Endothelial cell of umbilical vein (primary cell): ENCODE measurements at regions not wholly inside any gene's neighbourhood (a gene's known extent, or its start where the extent isn't known, plus 50 kb on each side); places are given as distances from the start of the nearest gene placed in this dataset.

Source experiments
- BruUV-seq: library from RNA; stranded (reverse); fragments of 400-500 nt; replicated peaks from 2 replicates; lab custom pipeline; 2021; lab: Mats Ljungman, UMichigan
- CTCF ChIA-PET: fragments of 300-600, 350-600 bp; sonication (Branson Sonifier 250); formaldehyde crosslinking; loops from one replicate; lab custom pipeline; 2021; ENCODE audit warnings: antibody characterized with exemption, inconsistent platforms; lab: Charles Lee
- POLR2A ChIA-PET: fragments of 300-600, 350-600 bp; sonication (Branson Sonifier 250); formaldehyde crosslinking; loops from one replicate; lab custom pipeline; 2021; ENCODE audit warnings: antibody characterized with exemption, inconsistent platforms; lab: Charles Lee
- DNase-seq: peaks from one replicate; pipeline ENCODE4 v3.0.0-alpha.2; 2011; ENCODE audit warnings: low read depth, low spot score
- FAIRE-seq: peaks from 2 replicates; lab custom pipeline; 2011; peaks lifted over from hg19 to GRCh38; lab: Jason Lieb, UNC
- H2AFZ ChIP-seq: 2 replicates; pipeline ENCODE4 v1.6.0; 2012; ENCODE audit warnings: low read depth, low read length, control low read depth, inconsistent platforms
- H3K27ac ChIP-seq: 2 replicates; pipeline ENCODE4 v1.5.1; 2011; ENCODE audit warnings: low read depth, mild to moderate bottlenecking, control low read depth, low read length, moderate library complexity; ENCODE audit not compliant: insufficient read depth
- H3K27me3 ChIP-seq, 2 experiments: 2 replicates each; pipeline versions ENCODE4 v1.6.0 to v1.6.1; 2011; ENCODE audit warnings: low read length in 2 of 2, mixed read lengths in 1 of 2; ENCODE audit not compliant: control insufficient read depth in 2 of 2, insufficient read depth in 2 of 2
- H3K36me3 ChIP-seq, 2 experiments: 2 replicates in 1 of 2; 3 replicates in 1 of 2; pipeline ENCODE4 v1.5.1; 2011; ENCODE audit warnings: low read length in 2 of 2, mild to moderate bottlenecking in 1 of 2, moderate library complexity in 1 of 2; ENCODE audit not compliant: control insufficient read depth in 2 of 2, insufficient read depth in 2 of 2; ENCODE audit errors: extremely low read depth in 1 of 2
- H3K4me1 ChIP-seq: 3 replicates; pipeline ENCODE4 v1.5.1; 2011; ENCODE audit warnings: mild to moderate bottlenecking, low read length; ENCODE audit not compliant: control insufficient read depth, insufficient read depth; ENCODE audit errors: extremely low read depth
- H3K4me2 ChIP-seq: 2 replicates; pipeline ENCODE4 v1.6.1; 2011; ENCODE audit warnings: low read length, control low read depth, mixed read lengths; ENCODE audit not compliant: insufficient read depth
- H3K4me3 ChIP-seq, 3 experiments: fragments of 200-600 bp in 1 of 3; sonication (generic), shearing (Covaris generic) in 1 of 3; replicated peaks in 1 of 3; 2 replicates each; pipeline ENCODE4 v1.5.1; 2011 to 2016; ENCODE audit warnings: control low read depth in 3 of 3, low read length in 3 of 3, mild to moderate bottlenecking in 2 of 3, inconsistent platforms in 1 of 3, low read depth in 1 of 3, moderate library complexity in 1 of 3; ENCODE audit not compliant: insufficient read depth in 1 of 3
- H3K79me2 ChIP-seq: 2 replicates; pipeline ENCODE4 v1.6.0; 2012; ENCODE audit warnings: low read length, inconsistent platforms; ENCODE audit not compliant: control insufficient read depth, insufficient read depth
- H3K9ac ChIP-seq: replicated peaks from 2 replicates; pipeline ENCODE3; 2011; ENCODE audit warnings: low read length, control low read depth; ENCODE audit not compliant: insufficient read depth; ENCODE audit errors: extremely low read depth
- H3K9me1 ChIP-seq: replicated peaks from 3 replicates; pipeline ENCODE4 v1.6.0; 2011; ENCODE audit warnings: mild to moderate bottlenecking, low read length; ENCODE audit not compliant: control insufficient read depth, insufficient read depth; ENCODE audit errors: extremely low read depth
- H3K9me3 ChIP-seq: replicated peaks from 2 replicates; pipeline ENCODE4 v1.5.1; 2012; ENCODE audit warnings: low read length, inconsistent platforms; ENCODE audit not compliant: control insufficient read depth, insufficient read depth
- H4K20me1 ChIP-seq: replicated peaks from 2 replicates; pipeline ENCODE3; 2011; ENCODE audit warnings: mild to moderate bottlenecking, low read length; ENCODE audit not compliant: control insufficient read depth, insufficient read depth; ENCODE audit errors: extremely low read depth
- CTCF ChIP-seq, 2 donors: IDR thresholded peaks; 1 replicate in 1 of 2; 2 replicates in 1 of 2; pipeline ENCODE4 v1.5.1; 2011; ENCODE audit warnings: low read length in 2 of 2, mild to moderate bottlenecking in 2 of 2, moderate library complexity in 2 of 2, control low read depth in 1 of 2, inconsistent platforms in 1 of 2, low read depth in 1 of 2; ENCODE audit not compliant: insufficient read depth in 1 of 2; ENCODE audit errors: extremely low read depth in 1 of 2
- EZH2 ChIP-seq: IDR thresholded peaks from 2 replicates; pipeline ENCODE4 v1.6.1; 2012; ENCODE audit warnings: borderline replicate concordance, low read depth, mild to moderate bottlenecking, moderate library complexity, low read length, inconsistent platforms; ENCODE audit not compliant: severe bottlenecking
- FOS ChIP-seq: IDR thresholded peaks from 2 replicates; pipeline ENCODE4 v1.6.1; 2011; ENCODE audit warnings: mild to moderate bottlenecking, low read length, moderate library complexity, borderline replicate concordance; ENCODE audit not compliant: insufficient read depth
- GATA2 ChIP-seq: IDR thresholded peaks from 2 replicates; pipeline ENCODE4 v1.7.0; 2011; ENCODE audit warnings: low read depth, mild to moderate bottlenecking, moderate library complexity, mixed read lengths, low read length; ENCODE audit not compliant: insufficient read length, insufficient read depth
- JUN ChIP-seq: IDR thresholded peaks from 2 replicates; pipeline ENCODE4 v1.6.1; 2011; ENCODE audit warnings: borderline replicate concordance, low read depth; ENCODE audit not compliant: insufficient read length, insufficient read depth
- MYC ChIP-seq: IDR thresholded peaks from one replicate; pipeline ENCODE4 v1.6.1; 2011; ENCODE audit warnings: mild to moderate bottlenecking, low read depth, low read length
- POLR2A ChIP-seq: IDR thresholded peaks from 2 replicates; pipeline ENCODE4 v1.6.1; 2012; ENCODE audit warnings: low read depth, mild to moderate bottlenecking, control low read depth, low read length
- POLR2AphosphoS5 ChIP-seq: IDR thresholded peaks from 2 replicates; pipeline ENCODE4 v1.6.1; 2012; ENCODE audit warnings: low read depth, mild to moderate bottlenecking, control low read depth, low read length, moderate library complexity; ENCODE audit not compliant: insufficient read depth
- dilution Hi-C: fragments of 300-500 bp; cut with MboI; formaldehyde crosslinking; loops from one replicate; pipeline ENCODE4 v1.15.0; 2019; ENCODE audit warnings: low sequenced_read_pairs; ENCODE audit not compliant: extremely low pct_ligation_motif_present
- intact Hi-C: fragments of 100-400 bp; cut with micrococcal nuclease; formaldehyde crosslinking; loops from one replicate; pipeline ENCODE4 v1.10.0; 2022
- TF ChIP-seq, protein P1 (sequence below): IDR thresholded peaks from 2 replicates; pipeline ENCODE4 v1.6.1; 2011; ENCODE audit not compliant: insufficient read depth, insufficient read length

DNA sequence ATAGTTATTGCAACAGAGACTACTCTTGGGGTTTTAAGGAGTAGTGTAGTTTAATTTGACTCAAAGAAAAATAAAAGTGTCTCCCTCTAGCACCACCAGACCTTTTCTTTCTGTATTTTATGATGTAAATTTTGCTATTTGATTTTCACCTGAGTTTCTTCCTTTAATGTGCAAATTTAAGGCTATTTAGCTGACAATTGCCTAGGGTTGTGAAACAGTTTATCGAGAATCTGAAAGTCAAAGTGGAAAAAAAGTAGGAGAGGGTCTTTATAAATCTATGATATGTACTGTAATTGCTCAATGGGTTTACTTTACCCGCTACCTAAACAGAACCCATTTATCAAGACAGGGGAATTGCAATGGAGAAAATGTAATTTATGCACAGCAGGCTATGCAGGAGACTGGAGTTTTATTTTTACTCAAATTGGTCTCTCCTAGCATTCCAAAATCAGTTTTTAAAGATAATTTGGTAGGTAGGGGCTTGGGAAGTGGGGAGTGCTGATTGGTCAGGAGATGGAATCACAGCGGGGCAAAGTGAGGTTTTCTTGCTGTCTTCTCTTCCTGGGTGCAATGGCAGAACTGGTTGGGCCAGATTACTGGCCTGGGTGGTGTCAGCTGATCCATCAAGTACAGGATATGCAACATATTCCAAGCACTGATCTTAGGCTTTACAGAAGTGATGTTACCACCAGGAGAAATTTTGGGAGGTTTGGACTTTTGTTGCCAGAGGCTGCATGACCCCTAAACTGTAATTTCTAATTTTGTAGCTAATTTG is 228.6 kb upstream of the TACR3 start:
- no peak overlapping the region for H3K27ac ChIP-seq
- FAIRE-seq = no peak
- TF ChIP-seq GATA2 (no peak), FOS (no peak), JUN (no peak), POLR2AphosphoS5 (no peak)
- no peaks in the 10 kb centered on the region for H4K20me1 ChIP-seq
- no peaks in the 10 kb centered on the region for H3K79me2 ChIP-seq
- DNase-seq = no peak
- H3K9me3 ChIP-seq = no peaks in the 10 kb centered on the region
- ChIA-PET POLR2A (no interaction called here), CTCF (no interaction called here)
- BruUV-seq = no TSS peak
- intact Hi-C loops = no loop called here
- H3K9ac ChIP-seq = no peak overlapping the region
- no peak overlapping the region for H3K4me2 ChIP-seq
- no peak overlapping the region for H3K4me3 ChIP-seq
- no peaks in the 10 kb centered on the region for H3K9me1 ChIP-seq
- H2AFZ ChIP-seq = no peak overlapping the region
- H3K27me3 ChIP-seq = no peaks in the 10 kb centered on the region
- no peaks in the 10 kb centered on the region for H3K36me3 ChIP-seq
- dilution Hi-C loops = no loop called here
- no peaks in the 10 kb centered on the region for H3K4me1 ChIP-seq

GRCh38 chr4:103947617-103948016 is 227.8 kb upstream of the TACR3 start:
- Histone ChIP-seq H3K27me3 (no peaks in the 10 kb centered on the region), H3K9me3 (no peaks in the 10 kb centered on the region), H4K20me1 (no peaks in the 10 kb centered on the region), H3K36me3 (no peaks in the 10 kb centered on the region), H3K4me3 (no peak overlapping the region), H3K27ac (no peak overlapping the region), H3K4me1 (no peaks in the 10 kb centered on the region), H3K9ac (no peak overlapping the region), H3K9me1 (no peaks in the 10 kb centered on the region), H3K4me2 (no peak overlapping the region), H2AFZ (no peak overlapping the region), H3K79me2 (no peaks in the 10 kb centered on the region)
- POLR2A ChIA-PET = no interaction called here
- dilution Hi-C loops (no loop called here), intact Hi-C loops (no loop called here)
- BruUV-seq = no TSS peak
- TF ChIP-seq, protein P1, sequence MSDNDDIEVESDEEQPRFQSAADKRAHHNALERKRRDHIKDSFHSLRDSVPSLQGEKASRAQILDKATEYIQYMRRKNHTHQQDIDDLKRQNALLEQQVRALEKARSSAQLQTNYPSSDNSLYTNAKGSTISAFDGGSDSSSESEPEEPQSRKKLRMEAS = no peak
- TF ChIP-seq POLR2A (no peak), CTCF (IDR thresholded peaks at IDR 0.05; ENCODE audit: extremely low read depth in 1 of 2, insufficient read depth in 1 of 2, low read depth in 1 of 2, low read length in 2 of 2) (no peak), JUN (no peak), MYC (no peak), POLR2AphosphoS5 (no peak), FOS (no peak), GATA2 (no peak), EZH2 (no peak)
- CTCF ChIA-PET = no interaction called here
- no peak for DNase-seq
- no peak for FAIRE-seq
